ENCODE measurements at regions not wholly inside any gene's neighbourhood (a gene's known extent, or its start where the extent isn't known, plus 50 kb on each side); places are given as distances from the start of the nearest gene placed in this dataset.

DNA sequence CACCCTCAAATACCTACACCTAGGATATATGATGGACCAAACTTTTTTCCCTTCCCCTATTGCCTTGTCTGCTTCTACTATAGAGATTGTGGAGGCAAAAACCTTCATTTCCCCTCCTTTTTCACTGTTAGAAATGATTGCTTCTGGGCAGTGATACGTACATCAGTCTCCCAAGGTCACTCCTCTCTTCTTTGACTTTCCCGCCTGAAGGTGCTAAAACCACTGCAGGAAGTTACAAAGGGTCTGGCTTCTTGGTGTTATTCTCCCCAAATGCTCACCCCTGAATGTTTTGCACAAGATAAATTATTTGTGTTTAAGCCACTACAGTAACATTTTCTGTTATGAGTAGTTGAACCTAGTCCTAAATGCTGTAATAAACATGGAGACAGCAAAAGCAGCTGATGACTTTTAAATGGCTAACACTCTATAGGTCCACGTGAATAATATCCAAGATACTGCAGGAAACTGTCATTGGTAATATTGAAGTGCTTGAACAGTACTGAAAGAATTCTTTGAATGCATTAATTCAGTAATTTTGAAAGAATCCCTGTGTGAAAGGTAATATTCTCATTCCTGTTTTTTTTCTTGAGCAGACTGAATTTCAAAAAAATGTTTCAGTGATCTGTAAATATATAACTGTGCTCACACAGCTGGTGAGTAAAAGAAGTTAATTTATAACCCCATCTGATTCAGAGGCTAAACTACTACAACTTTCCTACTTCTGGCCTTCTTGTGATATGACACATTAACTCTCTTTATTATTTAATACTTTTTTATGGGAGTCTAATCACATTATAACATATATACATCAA, 865.1 kb downstream of the EFNB2 start:
- Histone ChIP-seq H3K27ac (no peak overlapping the region), H3K4me1 (no peaks in the 10 kb centered on the region), H3K27me3 (no peaks in the 10 kb centered on the region), H3K36me3 (no peaks in the 10 kb centered on the region), H3K4me3 (replicated peaks in 1 of 3) (no peak overlapping the region), H3K9me3 (no peaks in the 10 kb centered on the region)
- TF ChIP-seq POLR2A (IDR thresholded peaks at IDR 0.05), result no peak
- TF ChIP-seq, protein P1, sequence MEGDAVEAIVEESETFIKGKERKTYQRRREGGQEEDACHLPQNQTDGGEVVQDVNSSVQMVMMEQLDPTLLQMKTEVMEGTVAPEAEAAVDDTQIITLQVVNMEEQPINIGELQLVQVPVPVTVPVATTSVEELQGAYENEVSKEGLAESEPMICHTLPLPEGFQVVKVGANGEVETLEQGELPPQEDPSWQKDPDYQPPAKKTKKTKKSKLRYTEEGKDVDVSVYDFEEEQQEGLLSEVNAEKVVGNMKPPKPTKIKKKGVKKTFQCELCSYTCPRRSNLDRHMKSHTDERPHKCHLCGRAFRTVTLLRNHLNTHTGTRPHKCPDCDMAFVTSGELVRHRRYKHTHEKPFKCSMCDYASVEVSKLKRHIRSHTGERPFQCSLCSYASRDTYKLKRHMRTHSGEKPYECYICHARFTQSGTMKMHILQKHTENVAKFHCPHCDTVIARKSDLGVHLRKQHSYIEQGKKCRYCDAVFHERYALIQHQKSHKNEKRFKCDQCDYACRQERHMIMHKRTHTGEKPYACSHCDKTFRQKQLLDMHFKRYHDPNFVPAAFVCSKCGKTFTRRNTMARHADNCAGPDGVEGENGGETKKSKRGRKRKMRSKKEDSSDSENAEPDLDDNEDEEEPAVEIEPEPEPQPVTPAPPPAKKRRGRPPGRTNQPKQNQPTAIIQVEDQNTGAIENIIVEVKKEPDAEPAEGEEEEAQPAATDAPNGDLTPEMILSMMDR (IDR thresholded peaks at IDR 0.05), result no peak
- intact Hi-C loops (cut with DNase I), result no loop called here
- 89 to 93% methylated on average over 3 of the region's 3 CpGs for WGBS, 2 donors
- DNase-seq, result no peak

GRCh38 chr13:105665284-105665683, 870.2 kb downstream of the EFNB2 start:
- Histone ChIP-seq H3K4me1 (no peaks in the 10 kb centered on the region), H3K36me3 (no peaks in the 10 kb centered on the region), H3K9me3 (no peaks in the 10 kb centered on the region), H3K4me3 (replicated peaks in 1 of 3) (no peak overlapping the region), H3K27ac (no peak overlapping the region), H3K27me3 (no peaks in the 10 kb centered on the region)
- TF ChIP-seq, protein P1 (IDR thresholded peaks at IDR 0.05), result no peak
- DNase-seq, result no peak
- intact Hi-C loops (cut with DNase I), result no loop called here
- 92 to 95% methylated on average over 1 of the region's 1 CpG for WGBS, 2 donors

DNA sequence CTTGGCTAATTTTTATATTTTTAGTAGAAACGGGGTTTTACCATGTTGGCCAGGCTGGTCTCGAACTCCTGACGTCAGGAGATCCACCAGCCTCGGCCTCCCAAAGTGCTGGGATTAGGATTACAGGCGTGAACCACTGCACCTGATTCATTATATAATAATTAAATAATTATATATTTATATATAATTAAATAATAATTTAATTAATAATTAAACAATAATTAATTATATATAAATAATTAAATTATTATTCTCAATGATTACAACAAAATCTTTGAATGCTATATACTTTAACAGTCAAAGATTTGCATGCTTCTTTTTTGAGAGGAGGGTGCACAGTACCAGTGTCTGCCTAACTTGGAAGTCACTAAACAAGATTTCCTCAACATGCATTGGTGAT, 872.3 kb downstream of the EFNB2 start:
- no peaks in the 10 kb centered on the region for H3K36me3 ChIP-seq
- no peaks in the 10 kb centered on the region for H3K27me3 ChIP-seq
- no peaks in the 10 kb centered on the region for H3K4me1 ChIP-seq
- 95% methylated on average over 5 of the region's 5 CpGs for WGBS, 2 donors
- no peak for TF ChIP-seq POLR2A (IDR thresholded peaks at IDR 0.05)
- TF ChIP-seq, protein P1 (IDR thresholded peaks at IDR 0.05), result no peak
- H3K4me3 ChIP-seq (replicated peaks in 1 of 3), result no peak overlapping the region
- no peak overlapping the region for H3K27ac ChIP-seq
- no peaks in the 10 kb centered on the region for H3K9me3 ChIP-seq
- DNase-seq, result no peak
- intact Hi-C loops (cut with DNase I), result no loop called here

DNA sequence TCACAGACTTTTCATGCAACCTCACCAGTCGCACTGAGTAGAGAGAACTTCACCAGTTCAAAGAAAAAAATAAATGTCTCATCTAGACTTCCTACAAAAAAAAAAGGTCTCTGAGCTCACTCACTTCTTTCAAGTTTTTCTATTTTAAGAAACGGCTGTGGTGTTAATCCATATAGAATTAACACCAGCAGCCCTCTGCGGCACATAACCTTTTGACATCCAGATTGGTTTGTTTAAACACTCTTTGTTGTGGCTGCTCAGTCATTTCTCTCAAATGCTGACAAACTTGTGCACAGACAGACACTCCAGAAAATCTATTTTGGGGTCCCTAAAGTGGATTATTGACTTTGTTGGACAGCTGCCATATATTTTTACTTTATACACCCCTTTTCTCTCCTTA, 874.9 kb downstream of the EFNB2 start:
- intact Hi-C loops (cut with DNase I), result no loop called here
- Histone ChIP-seq H3K9me3 (no peaks in the 10 kb centered on the region), H3K4me3 (replicated peaks in 1 of 3) (no peak overlapping the region), H3K36me3 (no peaks in the 10 kb centered on the region), H3K27me3 (no peaks in the 10 kb centered on the region), H3K4me1 (no peaks in the 10 kb centered on the region), H3K27ac (no peak overlapping the region)
- WGBS, 2 donors, result 65 to 67% methylated on average over 3 of the region's 3 CpGs
- no peak for DNase-seq
- TF ChIP-seq POLR2A (IDR thresholded peaks at IDR 0.05), result no peak
- TF ChIP-seq, protein P1 (IDR thresholded peaks at IDR 0.05), result no peak

DNA sequence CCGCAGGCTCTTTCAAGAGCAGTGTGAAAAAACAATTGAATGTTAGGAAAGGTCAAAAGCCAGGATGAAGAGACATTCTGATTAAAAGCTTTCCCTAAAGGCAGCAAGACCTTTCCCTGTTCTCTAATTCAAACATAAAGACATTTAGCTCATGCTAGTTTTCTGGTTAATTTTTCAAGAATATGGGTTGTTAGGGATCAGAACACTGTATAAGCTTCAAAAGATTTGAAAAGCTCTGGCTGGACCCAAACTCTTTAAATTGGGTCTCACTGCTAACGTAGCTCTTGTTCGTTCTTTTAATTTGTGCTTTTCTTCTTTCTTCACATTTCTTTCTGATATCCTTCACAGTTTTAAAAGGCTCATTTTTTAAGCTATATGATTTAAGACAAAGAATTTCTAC, 877.0 kb downstream of the EFNB2 start:
- no peak for DNase-seq
- TF ChIP-seq, protein P1 (IDR thresholded peaks at IDR 0.05), result no peak
- no peak for TF ChIP-seq POLR2A (IDR thresholded peaks at IDR 0.05)
- Histone ChIP-seq H3K27ac (no peak overlapping the region), H3K36me3 (no peaks in the 10 kb centered on the region), H3K4me1 (no peaks in the 10 kb centered on the region), H3K9me3 (no peaks in the 10 kb centered on the region), H3K27me3 (no peaks in the 10 kb centered on the region), H3K4me3 (replicated peaks in 1 of 3) (no peak overlapping the region)
- intact Hi-C loops (cut with DNase I), result no loop called here
- WGBS, 2 donors, result 79 to 80% methylated on average over 3 of the region's 3 CpGs

All from thyroid gland (tissue), 4 donors.